ENCODE measurements at regions not wholly inside any gene's neighbourhood (a gene's known extent, or its start where the extent isn't known, plus 50 kb on each side); places are given as distances from the start of the nearest gene placed in this dataset.
"Not testable (repeated sequence)": the region's sequence is repeated elsewhere in the genome, so short reads cannot be mapped to it uniquely, and the experiment has no call there.

DNA sequence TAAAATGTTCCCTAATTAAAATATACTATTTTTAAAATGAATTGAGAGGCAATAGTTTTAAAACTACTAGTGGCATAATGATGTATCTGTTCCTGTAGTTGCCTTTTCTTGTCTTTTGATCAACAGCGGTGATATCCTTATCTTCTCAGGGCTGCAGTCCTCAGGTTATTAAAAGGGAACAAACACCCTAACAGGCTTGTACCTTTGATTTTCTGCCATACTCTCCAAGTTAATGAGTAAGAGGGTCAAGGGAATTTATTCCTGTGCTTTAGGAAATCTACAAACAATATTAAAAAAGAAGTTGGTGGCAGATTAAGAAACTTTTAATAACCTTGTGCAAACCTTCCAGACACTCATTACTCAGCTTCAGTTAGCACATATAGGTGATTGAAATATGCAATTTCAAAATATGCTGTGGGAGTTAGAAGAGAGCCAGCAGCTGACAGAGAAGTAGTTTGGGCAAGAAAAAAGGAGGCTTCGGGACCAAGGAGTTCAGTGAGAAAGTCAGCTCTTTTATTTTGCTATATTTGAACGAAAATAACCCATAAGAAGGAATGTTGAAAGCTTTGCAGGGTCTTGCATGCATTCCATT is 81.0 kb upstream of the TLE4 start:
- H3K36me3 Mint-ChIP-seq: no peaks in the 10 kb centered on the region
- peaks cover 0 to 2% (median 1%) of the 10 kb centered on the region in 3 donors for H3K27me3 Mint-ChIP-seq (ENCODE audit: low read depth in 3 of 3)
- no peaks in the 10 kb centered on the region for H3K27me3 ChIP-seq (ENCODE audit: control insufficient read depth in 2 of 2, insufficient read depth in 2 of 2, low read length in 2 of 2)
- intact Hi-C loops (cut with micrococcal nuclease): no loop called here
- H3K9ac ChIP-seq (ENCODE audit: insufficient read depth, low read length, poor library complexity, severe bottlenecking): no peak overlapping the region
- H3K27ac Mint-ChIP-seq: no peak overlapping the region
- no peak overlapping the region for H3K27ac ChIP-seq (ENCODE audit: low read depth in 1 of 2, low read length in 2 of 2)
- no peaks in the 10 kb centered on the region for H3K36me3 ChIP-seq (replicated peaks in 1 of 2; ENCODE audit: control insufficient read depth in 1 of 2, insufficient read depth in 2 of 2, low read length in 2 of 2)
- TF ChIP-seq, protein P1, sequence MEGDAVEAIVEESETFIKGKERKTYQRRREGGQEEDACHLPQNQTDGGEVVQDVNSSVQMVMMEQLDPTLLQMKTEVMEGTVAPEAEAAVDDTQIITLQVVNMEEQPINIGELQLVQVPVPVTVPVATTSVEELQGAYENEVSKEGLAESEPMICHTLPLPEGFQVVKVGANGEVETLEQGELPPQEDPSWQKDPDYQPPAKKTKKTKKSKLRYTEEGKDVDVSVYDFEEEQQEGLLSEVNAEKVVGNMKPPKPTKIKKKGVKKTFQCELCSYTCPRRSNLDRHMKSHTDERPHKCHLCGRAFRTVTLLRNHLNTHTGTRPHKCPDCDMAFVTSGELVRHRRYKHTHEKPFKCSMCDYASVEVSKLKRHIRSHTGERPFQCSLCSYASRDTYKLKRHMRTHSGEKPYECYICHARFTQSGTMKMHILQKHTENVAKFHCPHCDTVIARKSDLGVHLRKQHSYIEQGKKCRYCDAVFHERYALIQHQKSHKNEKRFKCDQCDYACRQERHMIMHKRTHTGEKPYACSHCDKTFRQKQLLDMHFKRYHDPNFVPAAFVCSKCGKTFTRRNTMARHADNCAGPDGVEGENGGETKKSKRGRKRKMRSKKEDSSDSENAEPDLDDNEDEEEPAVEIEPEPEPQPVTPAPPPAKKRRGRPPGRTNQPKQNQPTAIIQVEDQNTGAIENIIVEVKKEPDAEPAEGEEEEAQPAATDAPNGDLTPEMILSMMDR (IDR thresholded peaks at IDR 0.05): no peak
- no peaks in the 10 kb centered on the region for H3K79me2 ChIP-seq (ENCODE audit: insufficient read depth, low read length)
- H4K20me1 ChIP-seq (ENCODE audit: insufficient read depth, low read length): no peaks in the 10 kb centered on the region
- H3K9me3 Mint-ChIP-seq: peaks cover 0 to 6% (median 4%) of the 10 kb centered on the region in 7 donors
- no CpG with 5 or more reads among the region's 3 CpGs for WGBS (ENCODE audit: insufficient coverage)
- no peak overlapping the region for H3K4me2 ChIP-seq (replicated peaks; ENCODE audit: extremely low read depth, low read length, poor library complexity, severe bottlenecking)
- DNase-seq: no peak
- no peak overlapping the region for H2AFZ ChIP-seq (ENCODE audit: insufficient read depth, low read depth, low read length, poor library complexity, severe bottlenecking)
- peaks cover 0 to 2% of the 10 kb centered on the region in 2 donors for H3K4me1 ChIP-seq (ENCODE audit: control insufficient read depth in 1 of 2, insufficient read depth in 2 of 2, low read length in 2 of 2)
- H3K9me3 ChIP-seq (replicated peaks in 1 of 2; ENCODE audit: control insufficient read depth in 1 of 2, insufficient read depth in 1 of 2, low read length in 2 of 2): no peaks in the 10 kb centered on the region
- H3K4me1 Mint-ChIP-seq: peaks cover 3% of the 10 kb centered on the region
- no peak overlapping the region for H3K4me3 Mint-ChIP-seq
- no peak overlapping the region for H3K4me3 ChIP-seq (replicated peaks in 1 of 3; ENCODE audit: low read depth in 2 of 3, low read length in 3 of 3)

DNA sequence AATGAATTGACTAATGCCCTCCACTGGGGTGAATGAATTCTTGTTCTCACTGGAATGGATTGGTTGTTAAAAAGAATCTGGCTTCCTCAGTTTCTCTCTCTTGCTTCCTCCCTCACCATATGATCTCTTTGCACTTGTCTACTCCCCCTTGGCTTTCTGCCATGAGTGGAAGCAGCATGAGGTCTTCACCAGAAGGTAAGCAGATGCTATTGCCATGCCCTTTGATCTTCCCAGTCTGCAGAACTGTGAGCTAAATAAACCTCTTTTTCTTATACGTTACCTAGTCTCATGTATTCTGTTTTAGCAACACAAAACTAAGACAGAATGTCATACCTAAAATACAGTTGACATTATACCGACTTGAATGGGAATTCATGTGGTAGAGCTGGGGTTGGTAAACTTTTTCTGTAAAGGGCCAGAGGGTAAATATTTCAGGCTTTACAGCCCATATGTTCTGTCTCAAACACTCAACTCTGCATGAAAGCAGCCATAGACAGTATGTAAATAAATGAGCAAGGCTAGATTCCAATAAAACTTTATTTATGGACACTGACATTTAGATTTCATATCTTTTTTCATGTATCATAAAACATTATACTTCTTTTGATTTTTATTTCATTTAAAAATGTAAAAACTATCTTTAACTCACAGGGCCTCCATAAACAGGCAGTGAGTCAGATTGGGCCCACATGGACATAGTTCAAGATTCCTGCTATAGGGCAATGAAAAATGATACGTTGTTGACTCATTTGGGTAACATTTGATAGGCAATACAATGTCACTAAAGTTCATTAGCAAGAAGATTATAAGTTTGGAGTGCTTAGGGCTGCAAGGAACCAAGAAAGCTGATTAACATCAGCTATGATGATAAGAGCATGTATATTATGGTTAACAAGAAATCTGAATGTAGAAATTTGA is 79.4 kb upstream of the TLE4 start:
- Histone ChIP-seq H4K20me1 (ENCODE audit: insufficient read depth, low read length) (no peaks in the 10 kb centered on the region), H3K4me1 (ENCODE audit: control insufficient read depth in 1 of 2, insufficient read depth in 2 of 2, low read length in 2 of 2) (peaks cover 0 to 2% of the 10 kb centered on the region in 2 donors), H3K4me2 (replicated peaks; ENCODE audit: extremely low read depth, low read length, poor library complexity, severe bottlenecking) (no peak overlapping the region), H3K9me3 (replicated peaks in 1 of 2; ENCODE audit: control insufficient read depth in 1 of 2, insufficient read depth in 1 of 2, low read length in 2 of 2) (no peaks in the 10 kb centered on the region), H3K79me2 (ENCODE audit: insufficient read depth, low read length) (no peaks in the 10 kb centered on the region), H3K27ac (ENCODE audit: low read depth in 1 of 2, low read length in 2 of 2) (no peak overlapping the region), H2AFZ (ENCODE audit: insufficient read depth, low read depth, low read length, poor library complexity, severe bottlenecking) (no peak overlapping the region), H3K27me3 (ENCODE audit: control insufficient read depth in 2 of 2, insufficient read depth in 2 of 2, low read length in 2 of 2) (no peaks in the 10 kb centered on the region), H3K9ac (ENCODE audit: insufficient read depth, low read length, poor library complexity, severe bottlenecking) (no peak overlapping the region), H3K4me3 (replicated peaks in 1 of 3; ENCODE audit: low read depth in 2 of 3, low read length in 3 of 3) (no peak overlapping the region), H3K36me3 (replicated peaks in 1 of 2; ENCODE audit: control insufficient read depth in 1 of 2, insufficient read depth in 2 of 2, low read length in 2 of 2) (no peaks in the 10 kb centered on the region)
- H3K27me3 Mint-ChIP-seq (ENCODE audit: low read depth in 3 of 3): peaks cover 0 to 2% (median 1%) of the 10 kb centered on the region in 3 donors
- H3K4me1 Mint-ChIP-seq: peaks cover 3% of the 10 kb centered on the region
- no peak for DNase-seq
- 86% methylated on average over 1 of the region's 3 CpGs for WGBS (ENCODE audit: insufficient coverage)
- intact Hi-C loops (cut with micrococcal nuclease): no loop called here
- TF ChIP-seq, protein P1 (IDR thresholded peaks at IDR 0.05): no peak
- H3K36me3 Mint-ChIP-seq: no peaks in the 10 kb centered on the region
- no peak overlapping the region for H3K4me3 Mint-ChIP-seq
- peaks cover 0 to 6% (median 4%) of the 10 kb centered on the region in 7 donors for H3K9me3 Mint-ChIP-seq
- H3K27ac Mint-ChIP-seq: no peak overlapping the region

DNA sequence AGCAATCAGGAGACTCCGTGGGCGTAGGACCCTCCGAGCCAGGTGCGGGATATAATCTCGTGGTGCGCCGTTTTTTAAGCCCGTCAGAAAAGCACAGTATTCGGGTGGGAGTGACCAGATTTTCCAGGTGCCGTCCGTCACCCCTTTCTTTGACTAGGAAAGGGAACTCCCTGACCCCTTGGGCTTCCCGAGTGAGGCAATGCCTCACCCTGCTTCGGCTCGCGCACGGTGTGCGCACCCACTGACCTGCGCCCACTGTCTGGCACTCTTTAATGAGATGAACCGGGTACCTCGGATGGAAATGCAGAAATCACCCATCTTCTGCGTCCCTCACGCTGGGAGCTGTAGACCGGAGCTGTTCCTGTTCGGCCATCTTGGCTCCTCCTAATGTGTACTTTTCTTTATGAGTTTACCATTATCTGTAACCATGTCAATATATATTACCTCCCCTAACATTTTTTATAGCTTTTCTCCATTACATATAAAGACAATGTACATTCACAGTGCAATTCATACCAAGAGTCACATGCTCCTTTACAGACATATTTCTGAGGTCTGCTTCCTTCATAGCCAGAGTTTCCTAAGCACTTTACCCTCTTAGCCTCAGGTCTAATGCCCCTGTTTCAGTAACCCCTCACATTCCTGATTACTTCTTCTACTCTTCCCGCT is 71.4 kb upstream of the TLE4 start:
- H3K27ac ChIP-seq (ENCODE audit: low read depth in 1 of 2, low read length in 2 of 2); H3K27ac Mint-ChIP-seq; H3K27me3 ChIP-seq (ENCODE audit: control insufficient read depth in 2 of 2, insufficient read depth in 2 of 2, low read length in 2 of 2); H3K4me2 ChIP-seq (replicated peaks; ENCODE audit: extremely low read depth, low read length, poor library complexity, severe bottlenecking); H3K4me3 ChIP-seq (replicated peaks in 1 of 3; ENCODE audit: low read depth in 2 of 3, low read length in 3 of 3); H3K9ac ChIP-seq (ENCODE audit: insufficient read depth, low read length, poor library complexity, severe bottlenecking); H2AFZ ChIP-seq (ENCODE audit: insufficient read depth, low read depth, low read length, poor library complexity, severe bottlenecking); H3K36me3 ChIP-seq (replicated peaks in 1 of 2; ENCODE audit: control insufficient read depth in 1 of 2, insufficient read depth in 2 of 2, low read length in 2 of 2); H3K9me3 ChIP-seq (replicated peaks in 1 of 2; ENCODE audit: control insufficient read depth in 1 of 2, insufficient read depth in 1 of 2, low read length in 2 of 2); H3K36me3 Mint-ChIP-seq; H3K4me3 Mint-ChIP-seq; intact Hi-C loops (cut with micrococcal nuclease); DNase-seq; H4K20me1 ChIP-seq (ENCODE audit: insufficient read depth, low read length); H3K27me3 Mint-ChIP-seq (ENCODE audit: low read depth in 3 of 3); H3K79me2 ChIP-seq (ENCODE audit: insufficient read depth, low read length): not testable (repeated sequence)
- WGBS (ENCODE audit: insufficient coverage): 93% methylated on average over 14 of the region's 25 CpGs
- H3K9me3 Mint-ChIP-seq: peaks cover 3 to 10% (median 9%) of the 10 kb centered on the region in 7 donors
- peaks cover 18% of the 10 kb centered on the region for H3K4me1 Mint-ChIP-seq
- H3K4me1 ChIP-seq (ENCODE audit: control insufficient read depth in 1 of 2, insufficient read depth in 2 of 2, low read length in 2 of 2): peaks cover 15 to 18% of the 10 kb centered on the region in 2 donors

All from CD14-positive monocyte (primary cell).